ENCODE measurements at regions not wholly inside any gene's neighbourhood (a gene's known extent, or its start where the extent isn't known, plus 50 kb on each side); places are given as distances from the start of the nearest gene placed in this dataset.
"Not testable (repeated sequence)": the region's sequence is repeated elsewhere in the genome, so short reads cannot be mapped to it uniquely, and the experiment has no call there.

- no peak for TF ChIP-seq CTCF (IDR thresholded peaks at IDR 0.05; ENCODE audit: low read depth, low read length, missing input control)
Observed at GRCh38 chrX:77119706-77120105, 327.5 kb upstream of the FGF16 start (continued).

GRCh38 chrX:77123917-77124316 lies 323.3 kb upstream of the FGF16 start:
- not testable (repeated sequence) for H3K9me3 ChIP-seq (ENCODE audit: control insufficient read depth in 4 of 4, low read length in 3 of 4); H3K36me3 ChIP-seq (ENCODE audit: control insufficient read depth in 4 of 4, insufficient read depth in 3 of 4, low read depth in 1 of 4, low read length in 3 of 4); H3K9ac ChIP-seq (ENCODE audit: low read depth in 1 of 2, low read length in 2 of 2); H3K4me1 ChIP-seq (ENCODE audit: control insufficient read depth in 4 of 4, insufficient read depth in 4 of 4, low read length in 3 of 4); H3K27ac ChIP-seq (ENCODE audit: low read depth in 1 of 2, low read length in 2 of 2); H3K27me3 ChIP-seq (ENCODE audit: control insufficient read depth in 4 of 4, insufficient read depth in 4 of 4, low read length in 3 of 4); DNase-seq (ENCODE audit: low spot score); H3K4me3 ChIP-seq (ENCODE audit: low read depth in 1 of 3, low read length in 3 of 3)
- WGBS, result 95% methylated on average over 4 of the region's 5 CpGs

GRCh38 chrX:77127571-77127970 lies 319.6 kb upstream of the FGF16 start:
- not testable (repeated sequence) for H3K27ac ChIP-seq (ENCODE audit: low read depth in 1 of 2, low read length in 2 of 2); H3K36me3 ChIP-seq (ENCODE audit: control insufficient read depth in 4 of 4, insufficient read depth in 3 of 4, low read depth in 1 of 4, low read length in 3 of 4); H3K27me3 ChIP-seq (ENCODE audit: control insufficient read depth in 4 of 4, insufficient read depth in 4 of 4, low read length in 3 of 4); H3K9me3 ChIP-seq (ENCODE audit: control insufficient read depth in 4 of 4, low read length in 3 of 4); DNase-seq (ENCODE audit: low spot score); H3K9ac ChIP-seq (ENCODE audit: low read depth in 1 of 2, low read length in 2 of 2); H3K4me1 ChIP-seq (ENCODE audit: control insufficient read depth in 4 of 4, insufficient read depth in 4 of 4, low read length in 3 of 4); H3K4me3 ChIP-seq (ENCODE audit: low read depth in 1 of 3, low read length in 3 of 3)
- 62% methylated on average over 2 of the region's 2 CpGs for WGBS

- H3K4me1 ChIP-seq (ENCODE audit: control insufficient read depth in 4 of 4, insufficient read depth in 4 of 4, low read length in 3 of 4), result no peaks in the 10 kb centered on the region
- TF ChIP-seq NR2F2 (IDR thresholded peaks at IDR 0.05) (no peak), HNF4A (conservative IDR thresholded peaks at IDR 0.05) (no peak), SP1 (IDR thresholded peaks at IDR 0.05) (no peak), TAF1 (conservative IDR thresholded peaks at IDR 0.05) (no peak), FOXA2 (IDR thresholded peaks at IDR 0.05) (no peak), JUND (IDR thresholded peaks at IDR 0.05) (no peak), EGR1 (IDR thresholded peaks at IDR 0.05; ENCODE audit: low read depth in 2 of 2) (no peak), GABPA (IDR thresholded peaks at IDR 0.05 in 1 of 2, conservative IDR thresholded peaks at IDR 0.05 in 1 of 2) (no peak), MAX (IDR thresholded peaks at IDR 0.05) (no peak), REST (IDR thresholded peaks at IDR 0.05) (no peak), HNF4G (IDR thresholded peaks at IDR 0.05) (no peak)
- no peak overlapping the region for H3K4me3 ChIP-seq (ENCODE audit: low read depth in 1 of 3, low read length in 3 of 3)
- DNase-seq (ENCODE audit: low spot score), result no peak
- no peak overlapping the region for H3K27ac ChIP-seq (ENCODE audit: low read depth in 1 of 2, low read length in 2 of 2)
- peaks cover 0 to 4% (median 0%) of the 10 kb centered on the region in 4 donors for H3K9me3 ChIP-seq (ENCODE audit: control insufficient read depth in 4 of 4, low read length in 3 of 4)
- H3K27me3 ChIP-seq (ENCODE audit: control insufficient read depth in 4 of 4, insufficient read depth in 4 of 4, low read length in 3 of 4), result no peaks in the 10 kb centered on the region
- H3K9ac ChIP-seq (ENCODE audit: low read depth in 1 of 2, low read length in 2 of 2), result no peak overlapping the region
- 72% methylated on average over 7 of the region's 7 CpGs for WGBS
- H3K36me3 ChIP-seq (ENCODE audit: control insufficient read depth in 4 of 4, insufficient read depth in 3 of 4, low read depth in 1 of 4, low read length in 3 of 4), result no peaks in the 10 kb centered on the region
Observed at GRCh38 chrX:77143907-77144306, 303.3 kb upstream of the FGF16 start.

Data from liver (tissue), 8 donors.